GM12878 (cell line): ENCODE measurements at regions not wholly inside any gene's neighbourhood (a gene's known extent, or its start where the extent isn't known, plus 50 kb on each side); places are given as distances from the start of the nearest gene placed in this dataset.

Experiments
- ATF3 ChIP-seq: IDR thresholded peaks from 2 replicates; pipeline ENCODE4 v1.6.1; 2011; ENCODE audit warnings: low read depth, mild to moderate bottlenecking, low read length, moderate library complexity, borderline replicate concordance; ENCODE audit errors: extremely low read depth
- BMI1 ChIP-seq: fragments of 450-650 bp; IDR thresholded peaks from 2 replicates; pipeline ENCODE4 v1.6.1; 2016; ENCODE audit warnings: mild to moderate bottlenecking, moderate library complexity, borderline replicate concordance
- CEBPZ ChIP-seq: fragments of 150-350 bp; IDR thresholded peaks from 2 replicates; pipeline ENCODE4 v1.6.1; 2016; ENCODE audit warnings: low read depth, low read length
- CHD4 ChIP-seq: fragments of 200-600 bp; sonication (generic); IDR thresholded peaks from 2 replicates; pipeline ENCODE4 v1.6.1; 2016; ENCODE audit warnings: mild to moderate bottlenecking
- CREB1 ChIP-seq: IDR thresholded peaks from 2 replicates; pipeline ENCODE4 v1.6.1; 2012; ENCODE audit warnings: low read depth, mild to moderate bottlenecking, inconsistent platforms
- DPF2 ChIP-seq: fragments of 450-650 bp; IDR thresholded peaks from 2 replicates; pipeline ENCODE4 v1.6.1; 2017; ENCODE audit warnings: mild to moderate bottlenecking
- HCFC1 ChIP-seq: fragments of 150-350 bp; IDR thresholded peaks from 2 replicates; pipeline ENCODE4 v1.6.1; 2014; ENCODE audit warnings: low read length
- JUNB ChIP-seq: IDR thresholded peaks from 2 replicates; pipeline ENCODE4 v1.6.1; 2016; ENCODE audit warnings: antibody characterized with exemption, mild to moderate bottlenecking
- MLLT1 ChIP-seq: fragments of 450-650 bp; IDR thresholded peaks from 2 replicates; pipeline ENCODE4 v1.6.1; 2016; ENCODE audit warnings: mild to moderate bottlenecking
- MTA2 ChIP-seq: fragments of 450-650 bp; IDR thresholded peaks from 2 replicates; pipeline ENCODE4 v1.6.1; 2016; ENCODE audit warnings: low read depth, mild to moderate bottlenecking, moderate library complexity
- NBN ChIP-seq: fragments of 450-650 bp; IDR thresholded peaks from 2 replicates; pipeline ENCODE4 v1.6.1; 2016
- NFIC ChIP-seq: IDR thresholded peaks from 2 replicates; pipeline ENCODE4 v1.6.1; 2012; ENCODE audit warnings: low read depth, mild to moderate bottlenecking, inconsistent platforms, low read length, moderate library complexity
- RAD21 ChIP-seq: IDR thresholded peaks from 2 replicates; pipeline ENCODE4 v1.6.1; 2011; ENCODE audit warnings: mild to moderate bottlenecking, low read depth, low read length, moderate library complexity; ENCODE audit not compliant: insufficient read depth
- SMARCA5 ChIP-seq: fragments of 450-650 bp; IDR thresholded peaks from 2 replicates; pipeline ENCODE4 v1.6.1; 2017; ENCODE audit warnings: mild to moderate bottlenecking
- TCF7 ChIP-seq: IDR thresholded peaks from 2 replicates; pipeline ENCODE4 v1.6.1; 2014; ENCODE audit warnings: antibody characterized with exemption, borderline replicate concordance
- YBX1 ChIP-seq: fragments of 450-650 bp; IDR thresholded peaks from 2 replicates; pipeline ENCODE4 v1.6.1; 2016; ENCODE audit warnings: antibody characterized with exemption
- ZBTB4 ChIP-seq: fragments of 450-650 bp; formaldehyde crosslinking; IDR thresholded peaks from 2 replicates; pipeline ENCODE4 v1.4.0; 2022; ENCODE audit warnings: mild to moderate bottlenecking, moderate library complexity
- TF ChIP-seq, protein P1 (sequence below): fragments of 450-650 bp; IDR thresholded peaks from 2 replicates; pipeline ENCODE4 v1.6.1; 2016; ENCODE audit warnings: mild to moderate bottlenecking, moderate library complexity, borderline replicate concordance

DNA sequence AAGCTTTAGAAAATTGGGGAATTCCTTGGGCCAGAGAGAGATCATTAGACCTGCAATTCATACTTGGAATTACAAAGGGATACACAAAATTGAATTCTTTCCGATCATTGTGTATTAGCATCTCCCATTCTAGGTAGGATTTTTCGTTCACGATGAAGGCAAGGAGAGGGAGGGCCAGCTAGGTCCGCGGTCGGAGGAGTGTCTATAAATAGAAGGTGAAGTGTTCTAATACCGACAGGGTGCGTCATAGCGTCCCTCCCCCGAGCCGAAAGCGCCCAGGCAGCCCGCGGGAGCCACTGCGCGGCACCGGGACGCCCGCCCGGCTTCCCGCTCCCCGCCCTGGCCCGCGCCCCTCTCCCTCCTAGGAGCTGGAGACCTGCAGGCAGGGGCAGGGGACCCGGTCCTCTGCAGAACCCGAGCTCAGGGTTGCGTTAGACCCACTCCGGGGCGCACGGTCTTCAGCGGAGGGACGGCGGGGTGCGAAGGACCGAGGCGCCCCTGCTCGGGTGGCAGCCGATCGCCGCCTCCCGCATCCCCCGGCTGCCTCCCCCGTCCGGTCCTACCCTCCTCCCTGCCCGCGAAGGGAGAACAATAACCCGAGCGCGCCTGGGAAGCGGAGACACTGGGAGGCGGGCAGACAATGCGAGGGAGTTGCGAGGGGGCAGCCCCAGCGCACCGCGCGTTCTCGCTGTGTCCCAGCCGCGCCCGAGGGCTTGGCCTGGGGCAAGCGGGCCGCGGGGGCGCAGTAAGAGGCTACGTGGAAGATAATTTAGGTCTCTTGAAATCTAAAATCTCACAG lies 114.2 kb upstream of the SERTAD2 start (continued):
- TF ChIP-seq MLLT1 (0 out of 2 replicates have a peak, but pooled peaks have one; percentile 9), ATF3 (no peak), NBN (peak; percentile 13; the same call in 1 of the 2 replicates), ZBTB4 (no peak), CREB1 (peak; percentile 86), JUNB (no peak), CEBPZ (no peak), MTA2 (no peak), CHD4 (no peak), SMARCA5 (no peak), NFIC (no peak; the same call in 1 of the 2 replicates), HCFC1 (no peak), DPF2 (peak; percentile 93), TCF7 (no peak), YBX1 (no peak), BMI1 (no peak), RAD21 (no peak)
- TF ChIP-seq, protein P1, sequence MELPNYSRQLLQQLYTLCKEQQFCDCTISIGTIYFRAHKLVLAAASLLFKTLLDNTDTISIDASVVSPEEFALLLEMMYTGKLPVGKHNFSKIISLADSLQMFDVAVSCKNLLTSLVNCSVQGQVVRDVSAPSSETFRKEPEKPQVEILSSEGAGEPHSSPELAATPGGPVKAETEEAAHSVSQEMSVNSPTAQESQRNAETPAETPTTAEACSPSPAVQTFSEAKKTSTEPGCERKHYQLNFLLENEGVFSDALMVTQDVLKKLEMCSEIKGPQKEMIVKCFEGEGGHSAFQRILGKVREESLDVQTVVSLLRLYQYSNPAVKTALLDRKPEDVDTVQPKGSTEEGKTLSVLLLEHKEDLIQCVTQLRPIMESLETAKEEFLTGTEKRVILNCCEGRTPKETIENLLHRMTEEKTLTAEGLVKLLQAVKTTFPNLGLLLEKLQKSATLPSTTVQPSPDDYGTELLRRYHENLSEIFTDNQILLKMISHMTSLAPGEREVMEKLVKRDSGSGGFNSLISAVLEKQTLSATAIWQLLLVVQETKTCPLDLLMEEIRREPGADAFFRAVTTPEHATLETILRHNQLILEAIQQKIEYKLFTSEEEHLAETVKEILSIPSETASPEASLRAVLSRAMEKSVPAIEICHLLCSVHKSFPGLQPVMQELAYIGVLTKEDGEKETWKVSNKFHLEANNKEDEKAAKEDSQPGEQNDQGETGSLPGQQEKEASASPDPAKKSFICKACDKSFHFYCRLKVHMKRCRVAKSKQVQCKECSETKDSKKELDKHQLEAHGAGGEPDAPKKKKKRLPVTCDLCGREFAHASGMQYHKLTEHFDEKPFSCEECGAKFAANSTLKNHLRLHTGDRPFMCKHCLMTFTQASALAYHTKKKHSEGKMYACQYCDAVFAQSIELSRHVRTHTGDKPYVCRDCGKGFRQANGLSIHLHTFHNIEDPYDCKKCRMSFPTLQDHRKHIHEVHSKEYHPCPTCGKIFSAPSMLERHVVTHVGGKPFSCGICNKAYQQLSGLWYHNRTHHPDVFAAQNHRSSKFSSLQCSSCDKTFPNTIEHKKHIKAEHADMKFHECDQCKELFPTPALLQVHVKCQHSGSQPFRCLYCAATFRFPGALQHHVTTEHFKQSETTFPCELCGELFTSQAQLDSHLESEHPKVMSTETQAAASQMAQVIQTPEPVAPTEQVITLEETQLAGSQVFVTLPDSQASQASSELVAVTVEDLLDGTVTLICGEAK = peak; percentile 34; the same call in 1 of the 2 replicates
